HAP-1 (cell line): ENCODE measurements at regions not wholly inside any gene's neighbourhood (a gene's known extent, or its start where the extent isn't known, plus 50 kb on each side); places are given as distances from the start of the nearest gene placed in this dataset.
"Not testable (repeated sequence)": the region's sequence is repeated elsewhere in the genome, so short reads cannot be mapped to it uniquely, and the experiment has no call there.

ENCODE experiments used
- DNase-seq, 2 experiments: peaks; one replicate each; pipeline ENCODE4 v3.0.0-alpha.2; 2016 to 2020; ENCODE audit warnings: low spot score in 2 of 2
- H3K27me3 ChIP-seq: fragments of 250-450 bp; sonication (Bioruptor Pico); 2 replicates; pipeline ENCODE4 v1.5.1; 2020; ENCODE audit warnings: low read depth, mild to moderate bottlenecking, moderate library complexity
- H3K36me3 ChIP-seq: fragments of 250-450 bp; sonication (Bioruptor Pico); replicated peaks from 2 replicates; pipeline ENCODE4 v1.5.1; 2020; ENCODE audit warnings: mild to moderate bottlenecking
- H3K4me1 ChIP-seq: fragments of 250-450 bp; sonication (Bioruptor Pico); 2 replicates; pipeline ENCODE4 v1.5.1; 2020; ENCODE audit warnings: mild to moderate bottlenecking
- H3K4me3 ChIP-seq: fragments of 250-450 bp; sonication (Bioruptor Pico); 2 replicates; pipeline ENCODE4 v1.5.1; 2020; ENCODE audit warnings: mild to moderate bottlenecking, moderate library complexity
- H3K9me3 ChIP-seq: fragments of 250-450 bp; sonication (Bioruptor Pico); 2 replicates; pipeline ENCODE4 v1.5.1; 2020; ENCODE audit warnings: mild to moderate bottlenecking, moderate library complexity
- in situ Hi-C: fragments of 300-500 bp; cut with MboI; formaldehyde crosslinking; loops from 3 replicates; pipeline ENCODE4 v1.14.3; 2020; ENCODE audit warnings: low sequenced_read_pairs, inconsistent platforms, mixed read lengths

DNA sequence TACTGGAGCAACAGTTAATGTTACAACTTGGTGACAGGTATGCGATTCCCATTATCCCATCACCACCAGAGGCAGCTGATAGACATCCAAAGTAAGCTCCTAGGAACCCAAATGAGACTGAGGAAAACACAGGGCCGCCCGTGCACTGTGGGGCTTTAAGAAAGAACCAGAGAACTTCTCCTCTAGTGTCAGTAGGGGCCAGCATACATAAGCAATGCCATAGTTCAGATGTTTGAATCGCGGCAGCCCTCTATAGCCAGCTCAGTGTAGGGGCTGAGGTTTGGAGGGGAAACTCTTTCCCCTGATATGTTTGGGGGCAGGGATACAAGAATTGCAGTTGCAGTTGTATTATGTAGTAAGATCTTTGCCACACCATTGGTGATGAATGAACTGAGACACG, 593.3 kb upstream of the NCAM2 start:
- peaks cover 2% of the 10 kb centered on the region; the same call in 1 of the 2 replicates for H3K9me3 ChIP-seq
- no peaks in the 10 kb centered on the region for H3K36me3 ChIP-seq
- in situ Hi-C loops: no loop called here
- H3K27me3 ChIP-seq: no peaks in the 10 kb centered on the region
- H3K4me3 ChIP-seq: no peak overlapping the region
- H3K4me1 ChIP-seq: no peaks in the 10 kb centered on the region
- DNase-seq: no peak

DNA sequence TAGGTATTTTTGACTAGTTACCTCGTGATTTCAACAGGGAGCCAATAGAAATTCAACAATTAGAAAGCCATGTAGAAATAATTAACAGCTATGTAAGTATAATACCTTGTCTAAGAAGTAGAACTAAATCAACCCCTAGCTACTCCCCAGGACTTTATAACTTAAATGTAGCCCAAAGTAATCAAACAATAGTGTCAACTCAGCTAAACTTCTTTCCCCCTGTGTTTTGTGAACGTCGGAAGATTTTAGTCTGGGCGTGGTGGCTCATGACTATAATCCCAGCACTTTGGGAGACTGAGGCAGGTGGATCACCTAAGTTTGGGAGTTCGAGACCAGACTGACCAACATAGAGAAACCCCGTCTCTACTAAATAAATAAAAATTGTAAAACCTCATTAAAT, 579.9 kb upstream of the NCAM2 start:
- Histone ChIP-seq H3K36me3 (no peaks in the 10 kb centered on the region), H3K27me3 (no peaks in the 10 kb centered on the region), H3K4me3 (no peak overlapping the region), H3K4me1 (no peaks in the 10 kb centered on the region), H3K9me3 (no peaks in the 10 kb centered on the region)
- DNase-seq: no peak
- in situ Hi-C loops: no loop called here

DNA sequence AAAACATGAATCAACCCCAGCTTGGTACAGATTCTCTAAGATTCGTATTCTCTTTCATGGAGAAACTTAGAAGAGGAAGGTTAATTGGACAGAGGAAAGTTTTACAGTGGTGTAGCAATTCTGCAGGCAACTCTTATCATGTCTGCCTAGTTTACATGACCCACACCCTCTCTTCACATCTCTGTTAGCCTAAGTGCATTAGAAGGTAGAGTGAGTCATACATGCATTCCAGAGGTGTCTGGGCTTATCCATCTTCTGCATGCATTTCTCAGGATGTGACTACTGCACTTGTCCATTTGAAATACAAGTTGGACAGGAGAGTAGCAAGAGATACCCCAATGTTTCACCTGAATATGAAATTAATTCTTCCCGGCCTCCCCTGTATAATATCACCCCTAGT, 578.4 kb upstream of the NCAM2 start:
- no peaks in the 10 kb centered on the region for H3K9me3 ChIP-seq
- no peaks in the 10 kb centered on the region for H3K36me3 ChIP-seq
- H3K27me3 ChIP-seq: no peaks in the 10 kb centered on the region
- no peak overlapping the region for H3K4me3 ChIP-seq
- in situ Hi-C loops: no loop called here
- H3K4me1 ChIP-seq: no peaks in the 10 kb centered on the region
- no peak for DNase-seq

DNA sequence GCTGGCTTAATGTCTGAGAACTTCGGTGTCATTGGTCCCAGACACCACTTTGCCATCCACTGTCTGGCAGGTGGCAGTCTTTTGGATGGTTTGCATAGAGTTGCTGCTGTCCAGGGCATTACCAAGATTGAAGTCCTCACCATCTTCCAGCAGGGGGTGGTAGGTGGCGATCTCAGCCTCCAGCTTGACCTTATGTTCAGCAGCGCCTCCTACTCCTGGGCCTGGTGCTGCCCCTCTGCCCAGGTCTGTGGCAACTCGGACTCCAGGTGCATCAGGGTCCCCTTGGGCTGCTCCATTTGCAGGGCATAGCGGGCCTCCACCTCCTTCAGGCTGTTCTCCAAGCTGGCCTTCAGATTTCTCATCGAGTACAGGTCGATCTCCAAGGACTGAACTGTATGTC, 573.3 kb upstream of the NCAM2 start:
- DNase-seq: no peak
- Histone ChIP-seq H3K36me3 (no peaks in the 10 kb centered on the region), H3K4me3 (no peak overlapping the region), H3K4me1 (no peaks in the 10 kb centered on the region), H3K9me3 (no peaks in the 10 kb centered on the region), H3K27me3 (no peaks in the 10 kb centered on the region)
- in situ Hi-C loops: no loop called here

DNA sequence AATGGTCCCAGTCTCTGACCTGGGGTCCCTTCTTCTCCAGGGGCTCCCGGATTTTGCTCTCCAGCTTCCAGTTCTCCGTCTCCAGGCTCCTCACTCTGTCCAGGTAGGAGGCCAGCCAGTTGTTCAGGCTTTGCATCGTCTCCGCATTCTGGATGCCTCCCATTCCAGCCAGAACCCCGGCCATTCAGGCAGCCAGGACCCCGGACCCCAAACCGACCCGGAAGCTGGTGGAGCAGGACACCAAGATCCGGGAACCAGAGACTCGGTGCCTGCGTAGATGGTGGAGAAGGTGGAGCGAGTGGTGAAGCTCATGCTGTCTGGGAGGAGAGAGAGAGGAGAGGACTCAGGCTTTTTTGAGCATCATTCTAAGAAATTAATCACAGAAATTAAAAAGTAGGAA, 572.4 kb upstream of the NCAM2 start:
- no peak for DNase-seq
- H3K4me3 ChIP-seq: no peak overlapping the region
- H3K4me1 ChIP-seq: no peaks in the 10 kb centered on the region
- H3K9me3 ChIP-seq: no peaks in the 10 kb centered on the region
- in situ Hi-C loops: no loop called here
- no peaks in the 10 kb centered on the region for H3K27me3 ChIP-seq
- no peaks in the 10 kb centered on the region for H3K36me3 ChIP-seq

DNA sequence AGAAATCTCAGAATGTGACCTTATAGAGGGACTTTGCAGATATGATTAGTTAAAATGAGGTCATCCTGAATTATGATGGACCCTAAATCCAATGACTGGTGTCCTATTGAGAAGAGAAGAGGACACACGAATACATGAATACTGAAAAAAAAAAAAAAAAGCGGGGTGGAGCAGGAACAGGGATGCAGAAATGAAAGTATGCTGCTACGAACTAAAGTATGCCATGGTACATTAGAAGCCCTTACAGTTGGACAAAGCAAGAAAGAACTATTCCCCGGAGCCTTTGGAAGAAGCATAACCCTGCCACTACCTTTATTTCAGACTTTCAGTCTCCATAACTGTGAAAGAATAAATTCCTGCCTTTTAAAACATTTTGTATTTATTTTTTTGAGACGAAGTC, 557.9 kb upstream of the NCAM2 start:
- in situ Hi-C loops: no loop called here
- Histone ChIP-seq H3K9me3 (no peaks in the 10 kb centered on the region), H3K27me3 (no peaks in the 10 kb centered on the region), H3K4me3 (no peak overlapping the region), H3K36me3 (no peaks in the 10 kb centered on the region), H3K4me1 (no peaks in the 10 kb centered on the region)
- no peak for DNase-seq

DNA sequence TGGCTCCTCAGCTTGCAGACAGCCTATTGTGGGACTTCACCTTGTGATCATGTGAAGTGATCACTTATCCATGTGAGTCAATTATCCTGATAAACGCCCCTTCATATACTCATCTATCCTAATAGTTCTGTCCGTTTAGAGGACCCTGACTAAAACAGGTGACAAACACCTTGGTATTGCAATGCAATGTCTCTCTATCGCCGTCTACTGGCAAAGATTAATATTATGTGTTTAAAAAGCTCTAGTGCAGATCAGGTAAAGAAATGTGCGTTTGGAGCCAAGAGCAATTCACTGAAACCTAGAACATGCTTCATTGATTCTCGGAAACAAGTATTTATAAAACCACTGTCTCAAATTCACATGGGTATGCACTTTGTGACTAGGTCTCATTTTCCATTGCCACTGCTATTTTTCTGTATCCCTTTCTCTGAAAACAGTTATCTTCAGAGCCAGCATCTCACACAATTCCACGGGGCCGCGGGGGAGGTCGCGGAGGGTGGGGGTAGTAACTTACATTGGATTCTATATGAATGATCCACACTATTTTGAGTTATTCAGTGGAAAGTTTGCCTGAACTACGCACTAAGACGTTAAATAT, 554.6 kb upstream of the NCAM2 start:
- Histone ChIP-seq H3K36me3 (no peaks in the 10 kb centered on the region), H3K9me3 (no peaks in the 10 kb centered on the region), H3K4me3 (no peak overlapping the region), H3K27me3 (no peaks in the 10 kb centered on the region), H3K4me1 (no peaks in the 10 kb centered on the region)
- in situ Hi-C loops: no loop called here
- DNase-seq: peak in 1 of 2 experiments; percentile 6

DNA sequence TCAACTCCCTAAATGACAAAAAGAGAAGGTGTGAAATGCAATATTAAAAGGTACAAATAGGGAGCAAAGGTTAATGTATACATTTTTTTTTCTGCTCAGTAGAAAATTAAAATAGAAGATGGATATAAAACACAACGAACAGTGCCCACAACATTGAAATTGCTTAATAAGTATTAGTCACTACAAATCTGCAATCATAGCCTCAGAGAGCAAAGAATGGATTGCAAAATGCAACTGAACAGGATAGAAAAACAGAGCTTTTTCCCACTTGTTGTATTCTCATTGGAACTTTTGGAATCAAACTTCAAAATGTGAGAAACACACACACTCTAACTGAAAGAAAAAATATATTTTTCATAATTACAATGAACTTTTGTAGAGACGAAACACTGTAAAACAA, 552.2 kb upstream of the NCAM2 start:
- no peak for DNase-seq
- Histone ChIP-seq H3K4me1 (no peaks in the 10 kb centered on the region), H3K27me3 (no peaks in the 10 kb centered on the region), H3K36me3 (no peaks in the 10 kb centered on the region), H3K4me3 (no peak overlapping the region), H3K9me3 (no peaks in the 10 kb centered on the region)
- in situ Hi-C loops: no loop called here

DNA sequence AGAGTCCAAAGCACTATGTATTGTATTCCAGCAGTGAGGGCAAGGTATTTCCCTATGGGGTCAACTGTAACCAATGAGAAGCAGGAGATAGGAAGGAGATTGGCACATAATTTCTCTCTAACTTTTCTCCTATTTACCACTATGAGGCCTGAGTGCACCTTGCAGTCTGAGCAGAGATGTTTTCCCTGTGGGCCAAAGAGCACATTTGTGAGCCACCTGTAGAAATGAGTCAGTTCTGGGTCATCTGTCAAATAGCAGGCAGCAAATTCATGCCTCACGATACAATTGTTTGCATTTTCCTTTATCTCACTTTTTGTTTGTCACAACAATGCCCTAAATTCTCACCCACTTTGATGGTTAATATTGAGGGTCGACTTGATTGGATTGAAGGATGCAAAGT, 547.2 kb upstream of the NCAM2 start:
- no peaks in the 10 kb centered on the region for H3K4me1 ChIP-seq
- in situ Hi-C loops: no loop called here
- DNase-seq: no peak
- no peaks in the 10 kb centered on the region for H3K36me3 ChIP-seq
- H3K27me3 ChIP-seq: no peaks in the 10 kb centered on the region
- H3K9me3 ChIP-seq: no peaks in the 10 kb centered on the region
- H3K4me3 ChIP-seq: no peak overlapping the region

DNA sequence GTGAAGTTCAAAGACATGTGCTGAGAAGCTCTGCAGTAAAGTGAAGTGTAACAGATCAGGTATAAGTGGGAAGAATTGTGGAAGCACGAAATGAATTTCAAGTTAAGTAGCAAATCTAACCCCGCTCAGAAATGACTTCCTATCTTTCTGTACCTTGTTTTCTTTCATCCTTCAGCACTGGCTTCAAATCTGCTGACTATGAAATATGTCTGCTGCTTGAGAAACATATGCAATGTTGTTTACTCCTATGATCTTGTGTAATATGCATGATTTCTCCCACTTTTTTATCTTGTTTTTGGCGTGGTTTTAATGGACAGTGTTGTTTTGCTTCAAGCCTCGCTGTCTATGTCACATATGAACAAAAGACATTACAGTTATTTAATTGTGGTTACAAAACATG, 545.3 kb upstream of the NCAM2 start:
- DNase-seq: no peak
- in situ Hi-C loops: no loop called here
- no peaks in the 10 kb centered on the region for H3K36me3 ChIP-seq
- no peaks in the 10 kb centered on the region for H3K9me3 ChIP-seq
- H3K4me3 ChIP-seq: no peak overlapping the region
- H3K27me3 ChIP-seq: no peaks in the 10 kb centered on the region
- no peaks in the 10 kb centered on the region for H3K4me1 ChIP-seq

DNA sequence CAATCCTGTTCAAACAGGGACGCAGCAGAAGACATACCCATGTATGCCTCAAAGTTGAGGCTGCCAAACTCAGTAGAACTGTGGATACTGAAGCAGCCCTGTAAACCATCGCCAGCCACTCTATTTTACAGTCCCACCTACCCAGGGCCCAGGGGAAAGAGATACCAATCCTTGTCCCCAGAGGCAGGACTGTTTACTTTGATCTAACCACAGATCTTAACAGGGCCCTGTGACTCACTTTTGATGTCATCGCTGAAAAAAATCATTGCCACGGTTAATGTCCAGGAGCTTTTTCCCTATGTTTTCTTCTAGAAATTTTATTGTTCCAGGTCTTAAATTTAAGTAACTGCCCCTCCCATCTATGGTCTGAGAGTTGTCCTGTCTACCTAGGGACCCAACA, 538.4 kb upstream of the NCAM2 start:
- H3K27me3 ChIP-seq: no peaks in the 10 kb centered on the region
- no peaks in the 10 kb centered on the region for H3K36me3 ChIP-seq
- H3K9me3 ChIP-seq: no peaks in the 10 kb centered on the region
- no peak overlapping the region for H3K4me3 ChIP-seq
- no peaks in the 10 kb centered on the region for H3K4me1 ChIP-seq
- DNase-seq: no peak
- in situ Hi-C loops: no loop called here

DNA sequence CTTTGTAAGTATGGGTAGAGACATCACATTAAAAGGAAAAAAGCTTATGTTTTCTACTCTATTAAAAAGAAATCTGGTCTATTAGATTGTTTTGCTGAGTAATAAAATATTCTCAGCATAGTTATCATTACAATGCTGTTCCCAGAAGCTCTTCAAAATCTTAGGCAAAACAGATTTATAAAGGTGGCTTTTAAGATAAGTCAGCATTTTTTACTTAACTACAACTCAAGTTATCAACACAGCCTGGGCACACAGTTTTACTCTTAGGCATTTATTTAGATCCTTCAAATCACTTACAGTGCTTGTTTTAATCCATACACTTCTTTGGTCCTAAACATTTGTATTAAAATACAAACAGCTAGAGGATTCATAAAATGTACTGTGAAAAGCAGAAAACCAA, 534.8 kb upstream of the NCAM2 start:
- no peaks in the 10 kb centered on the region for H3K4me1 ChIP-seq
- DNase-seq: no peak
- in situ Hi-C loops: no loop called here
- no peaks in the 10 kb centered on the region for H3K36me3 ChIP-seq
- H3K27me3 ChIP-seq: no peaks in the 10 kb centered on the region
- H3K4me3 ChIP-seq: no peak overlapping the region
- H3K9me3 ChIP-seq: no peaks in the 10 kb centered on the region

DNA sequence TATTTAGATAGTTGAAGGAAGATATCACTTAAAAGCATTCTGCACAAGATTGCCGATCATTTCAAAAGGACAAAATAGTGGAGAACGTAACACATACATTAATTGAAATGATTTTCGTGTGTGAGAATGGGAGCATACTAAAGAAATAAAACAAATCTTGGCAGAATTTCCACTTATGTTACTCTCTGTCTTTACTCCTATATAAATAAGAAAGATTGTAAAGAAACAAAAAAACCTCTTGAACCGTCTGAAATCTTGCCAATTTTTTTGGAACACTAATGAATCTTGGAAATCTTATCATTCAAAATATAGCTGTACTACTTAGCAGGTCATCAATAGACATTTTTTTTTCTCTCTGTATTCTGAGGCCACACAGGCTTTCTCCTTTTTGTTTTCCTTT, 528.8 kb upstream of the NCAM2 start:
- H3K36me3 ChIP-seq: no peaks in the 10 kb centered on the region
- no peak overlapping the region for H3K4me3 ChIP-seq
- H3K4me1 ChIP-seq: no peaks in the 10 kb centered on the region
- in situ Hi-C loops: no loop called here
- no peak for DNase-seq
- H3K9me3 ChIP-seq: no peaks in the 10 kb centered on the region
- H3K27me3 ChIP-seq: no peaks in the 10 kb centered on the region

DNA sequence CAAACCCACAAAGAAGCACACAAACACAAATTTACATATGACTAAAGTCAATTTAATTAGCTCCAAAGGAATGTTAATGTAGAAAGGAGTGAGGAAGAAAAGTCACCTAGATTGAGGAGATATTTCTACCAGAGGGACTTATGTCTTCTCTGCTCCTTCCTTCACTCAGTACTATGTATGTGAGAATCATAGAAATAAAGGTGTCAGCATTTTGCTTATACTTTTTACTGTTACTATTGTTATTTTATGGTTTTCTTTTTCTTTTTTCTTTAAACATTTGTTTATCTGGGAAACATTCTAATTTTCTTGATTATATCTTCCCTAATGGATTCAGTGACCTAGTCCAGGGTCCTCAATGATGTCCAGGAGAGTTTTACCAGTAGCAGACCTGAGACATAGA, 511.9 kb upstream of the NCAM2 start:
- Histone ChIP-seq H3K27me3 (no peaks in the 10 kb centered on the region), H3K4me1 (no peaks in the 10 kb centered on the region), H3K4me3 (no peak overlapping the region), H3K36me3 (no peaks in the 10 kb centered on the region), H3K9me3 (no peaks in the 10 kb centered on the region)
- in situ Hi-C loops: no loop called here
- no peak for DNase-seq

DNA sequence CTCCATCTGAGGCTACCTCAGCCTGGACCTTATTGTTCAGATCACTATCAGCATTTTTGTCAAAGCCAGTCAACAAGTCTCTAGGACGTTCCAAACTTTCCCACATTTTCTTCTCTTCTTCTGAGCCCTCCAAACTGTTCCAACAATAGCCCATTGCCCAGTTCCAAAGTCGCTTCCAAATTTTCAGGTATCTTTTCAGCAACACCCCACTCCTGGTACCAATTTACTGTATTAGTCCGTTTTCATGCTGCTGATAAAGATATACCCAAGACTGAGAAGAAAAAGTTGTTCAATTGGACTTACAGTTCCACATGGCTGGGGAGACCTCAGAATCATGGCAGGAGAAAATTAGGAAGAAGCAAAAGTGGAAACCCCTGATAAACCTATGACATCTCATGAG, 495.3 kb upstream of the NCAM2 start:
- H3K4me1 ChIP-seq: not testable (repeated sequence)

More for the DNA sequence above, 495.3 kb upstream of the NCAM2 start:
- in situ Hi-C loops, H3K9me3 ChIP-seq, H3K27me3 ChIP-seq, H3K36me3 ChIP-seq, H3K4me3 ChIP-seq, DNase-seq: not testable (repeated sequence)
